ENCODE measurements at regions not wholly inside any gene's neighbourhood (a gene's known extent, or its start where the extent isn't known, plus 50 kb on each side); places are given as distances from the start of the nearest gene placed in this dataset.

DNA sequence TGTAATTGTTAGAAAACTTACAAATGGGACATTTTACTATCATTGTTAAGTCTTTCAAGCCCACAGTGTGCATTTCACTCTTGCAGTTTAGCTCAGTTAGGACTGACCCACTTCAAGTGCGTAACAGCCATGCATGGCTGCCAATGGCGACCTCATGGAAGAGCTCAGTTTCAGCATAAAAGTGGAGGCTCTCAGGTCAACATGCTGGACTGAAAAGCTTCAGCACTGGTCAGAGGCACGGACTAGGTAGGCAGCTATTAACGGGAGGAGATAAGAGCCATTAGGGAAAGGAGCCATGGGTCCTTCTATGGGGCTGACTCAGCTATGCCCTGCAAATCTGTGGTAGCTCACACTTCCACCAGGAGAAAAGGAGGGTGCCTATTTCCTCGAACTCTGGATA lies 101.8 kb downstream of the TTLL2 start:
- H3K27me3 ChIP-seq (ENCODE audit: control insufficient read depth in 1 of 2, insufficient read depth in 1 of 2, low read length in 2 of 2) = no peaks in the 10 kb centered on the region
- no peak overlapping the region for H2AFZ ChIP-seq (ENCODE audit: low read depth, low read length)
- no peaks in the 10 kb centered on the region for H3K4me1 ChIP-seq (ENCODE audit: control insufficient read depth, insufficient read depth, low read depth, low read length)
- peak overlapping the region in 1 of 2 experiments; percentile 28 for H3K14ac ChIP-seq (ENCODE audit: low read length in 2 of 2)
- H3K9ac ChIP-seq (ENCODE audit: low read length) = no peak overlapping the region
- H4K8ac ChIP-seq (ENCODE audit: low read length) = no peak overlapping the region
- H2BK12ac ChIP-seq (ENCODE audit: low read length in 2 of 2) = no peak overlapping the region
- H3K9me3 ChIP-seq (ENCODE audit: control insufficient read depth, low read length) = peaks cover 4% of the 10 kb centered on the region
- no peak overlapping the region for H3K27ac ChIP-seq (ENCODE audit: low read length, poor library complexity, severe bottlenecking)
- no peak overlapping the region for H3K4me2 ChIP-seq (ENCODE audit: low read length, poor library complexity, severe bottlenecking)
- peak overlapping the region in 1 of 2 experiments; percentile 21 for H3K18ac ChIP-seq (ENCODE audit: low read depth in 1 of 2, low read length in 2 of 2)
- no peak overlapping the region for H2BK5ac ChIP-seq (ENCODE audit: low read depth, low read length, poor library complexity, severe bottlenecking)
- no peak overlapping the region for H2BK120ac ChIP-seq (ENCODE audit: low read depth, low read length)
- 41% methylated on average over 4 of the region's 5 CpGs for WGBS
- H4K91ac ChIP-seq (ENCODE audit: low read length) = no peak overlapping the region
- peak; percentile 13 for DNase-seq
- H2BK15ac ChIP-seq (ENCODE audit: low read depth, poor library complexity, severe bottlenecking) = no peak overlapping the region
- H2AK5ac ChIP-seq (ENCODE audit: low read length, severe bottlenecking) = no peak overlapping the region
- H3K4me3 ChIP-seq (ENCODE audit: insufficient read depth in 1 of 2, low read depth in 1 of 2, low read length in 2 of 2) = no peak overlapping the region
- H3K23ac ChIP-seq (ENCODE audit: low read length in 2 of 2) = no peak overlapping the region
- H3K79me1 ChIP-seq (replicated peaks; ENCODE audit: low read length, poor library complexity, severe bottlenecking) = no peaks in the 10 kb centered on the region
- H3K36me3 ChIP-seq (ENCODE audit: control insufficient read depth in 1 of 2, insufficient read depth in 2 of 2, low read depth in 1 of 2, low read length in 2 of 2) = no peaks in the 10 kb centered on the region
- H3K4ac ChIP-seq (ENCODE audit: low read depth in 1 of 2, low read length in 2 of 2) = no peak overlapping the region

GRCh38 chr6:167428664-167429333 lies 103.9 kb downstream of the TTLL2 start:
- Histone ChIP-seq H3K23ac (ENCODE audit: low read length in 2 of 2) (no peak overlapping the region), H2AK5ac (ENCODE audit: low read length, severe bottlenecking) (no peak overlapping the region), H3K4me2 (ENCODE audit: low read length, poor library complexity, severe bottlenecking) (no peak overlapping the region), H3K18ac (ENCODE audit: low read depth in 1 of 2, low read length in 2 of 2) (no peak overlapping the region), H2BK12ac (ENCODE audit: low read length in 2 of 2) (no peak overlapping the region), H2BK15ac (ENCODE audit: low read depth, poor library complexity, severe bottlenecking) (no peak overlapping the region), H2AFZ (ENCODE audit: low read depth, low read length) (no peak overlapping the region), H3K27ac (ENCODE audit: low read length, poor library complexity, severe bottlenecking) (no peak overlapping the region), H3K4me3 (ENCODE audit: insufficient read depth in 1 of 2, low read depth in 1 of 2, low read length in 2 of 2) (no peak overlapping the region), H3K36me3 (ENCODE audit: control insufficient read depth in 1 of 2, insufficient read depth in 2 of 2, low read depth in 1 of 2, low read length in 2 of 2) (no peaks in the 10 kb centered on the region), H2BK5ac (ENCODE audit: low read depth, low read length, poor library complexity, severe bottlenecking) (no peak overlapping the region), H3K14ac (ENCODE audit: low read length in 2 of 2) (no peak overlapping the region), H2BK120ac (ENCODE audit: low read depth, low read length) (no peak overlapping the region), H3K4me1 (ENCODE audit: control insufficient read depth, insufficient read depth, low read depth, low read length) (no peaks in the 10 kb centered on the region), H3K27me3 (ENCODE audit: control insufficient read depth in 1 of 2, insufficient read depth in 1 of 2, low read length in 2 of 2) (no peaks in the 10 kb centered on the region), H4K8ac (ENCODE audit: low read length) (no peak overlapping the region), H3K9me3 (ENCODE audit: control insufficient read depth, low read length) (peaks cover 4% of the 10 kb centered on the region), H3K9ac (ENCODE audit: low read length) (no peak overlapping the region), H3K79me1 (replicated peaks; ENCODE audit: low read length, poor library complexity, severe bottlenecking) (no peaks in the 10 kb centered on the region), H4K91ac (ENCODE audit: low read length) (no peak overlapping the region), H3K4ac (ENCODE audit: low read depth in 1 of 2, low read length in 2 of 2) (no peak overlapping the region)
- no peak for DNase-seq
- WGBS = 93% methylated on average over 4 of the region's 4 CpGs

- Histone ChIP-seq H3K18ac (ENCODE audit: low read depth in 1 of 2, low read length in 2 of 2) (no peak overlapping the region), H3K9ac (ENCODE audit: low read length) (no peak overlapping the region), H3K27me3 (ENCODE audit: control insufficient read depth in 1 of 2, insufficient read depth in 1 of 2, low read length in 2 of 2) (no peaks in the 10 kb centered on the region), H3K4me2 (ENCODE audit: low read length, poor library complexity, severe bottlenecking) (no peak overlapping the region), H2BK15ac (ENCODE audit: low read depth, poor library complexity, severe bottlenecking) (no peak overlapping the region), H2AFZ (ENCODE audit: low read depth, low read length) (no peak overlapping the region), H3K27ac (ENCODE audit: low read length, poor library complexity, severe bottlenecking) (no peak overlapping the region), H2AK5ac (ENCODE audit: low read length, severe bottlenecking) (no peak overlapping the region), H3K4me1 (ENCODE audit: control insufficient read depth, insufficient read depth, low read depth, low read length) (no peaks in the 10 kb centered on the region), H3K4ac (ENCODE audit: low read depth in 1 of 2, low read length in 2 of 2) (no peak overlapping the region), H3K79me1 (replicated peaks; ENCODE audit: low read length, poor library complexity, severe bottlenecking) (no peaks in the 10 kb centered on the region), H2BK5ac (ENCODE audit: low read depth, low read length, poor library complexity, severe bottlenecking) (no peak overlapping the region), H2BK12ac (ENCODE audit: low read length in 2 of 2) (no peak overlapping the region), H4K8ac (ENCODE audit: low read length) (no peak overlapping the region), H3K36me3 (ENCODE audit: control insufficient read depth in 1 of 2, insufficient read depth in 2 of 2, low read depth in 1 of 2, low read length in 2 of 2) (no peaks in the 10 kb centered on the region), H2BK120ac (ENCODE audit: low read depth, low read length) (no peak overlapping the region), H4K91ac (ENCODE audit: low read length) (no peak overlapping the region), H3K4me3 (ENCODE audit: insufficient read depth in 1 of 2, low read depth in 1 of 2, low read length in 2 of 2) (no peak overlapping the region), H3K14ac (ENCODE audit: low read length in 2 of 2) (no peak overlapping the region), H3K9me3 (ENCODE audit: control insufficient read depth, low read length) (peaks cover 4% of the 10 kb centered on the region), H3K23ac (ENCODE audit: low read length in 2 of 2) (no peak overlapping the region)
- 86% methylated on average over 4 of the region's 4 CpGs for WGBS
- DNase-seq = no peak
These were observed 104.5 kb downstream of the TTLL2 start for GRCh38 chr6:167429353-167429752.

DNA sequence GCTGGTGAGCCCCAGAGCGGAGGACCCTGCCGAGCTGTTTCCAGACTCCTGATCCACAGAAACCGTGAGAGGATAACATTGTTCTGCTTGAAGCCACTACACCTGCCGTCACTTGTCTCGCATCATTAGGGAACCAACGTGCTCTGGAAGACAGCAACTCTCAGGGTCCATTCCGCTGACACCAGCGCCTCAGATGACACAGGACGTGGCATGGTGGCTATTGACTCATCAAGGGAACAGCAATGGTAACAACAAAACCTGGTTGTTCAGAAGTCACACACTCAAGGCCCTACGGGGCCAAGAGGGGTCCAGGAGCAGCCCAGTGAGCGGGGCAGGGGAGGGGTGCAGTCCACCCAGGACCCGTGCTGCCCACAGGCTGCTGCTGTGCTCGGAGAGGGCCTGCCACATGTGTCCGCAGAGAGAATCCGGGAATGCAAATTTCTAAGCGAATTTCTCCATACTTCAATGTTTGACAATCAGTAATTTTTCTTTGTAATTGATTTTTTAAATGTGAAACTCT lies 110.4 kb downstream of the TTLL2 start:
- Histone ChIP-seq H3K9me3 (ENCODE audit: control insufficient read depth, low read length) (no peaks in the 10 kb centered on the region), H3K14ac (ENCODE audit: low read length in 2 of 2) (no peak overlapping the region), H3K36me3 (ENCODE audit: control insufficient read depth in 1 of 2, insufficient read depth in 2 of 2, low read depth in 1 of 2, low read length in 2 of 2) (no peaks in the 10 kb centered on the region), H3K79me1 (replicated peaks; ENCODE audit: low read length, poor library complexity, severe bottlenecking) (no peaks in the 10 kb centered on the region), H3K4me2 (ENCODE audit: low read length, poor library complexity, severe bottlenecking) (no peak overlapping the region), H2AFZ (ENCODE audit: low read depth, low read length) (no peak overlapping the region), H3K9ac (ENCODE audit: low read length) (no peak overlapping the region), H3K4me1 (ENCODE audit: control insufficient read depth, insufficient read depth, low read depth, low read length) (no peaks in the 10 kb centered on the region), H3K27ac (ENCODE audit: low read length, poor library complexity, severe bottlenecking) (no peak overlapping the region), H3K4ac (ENCODE audit: low read depth in 1 of 2, low read length in 2 of 2) (no peak overlapping the region), H2AK5ac (ENCODE audit: low read length, severe bottlenecking) (no peak overlapping the region), H2BK15ac (ENCODE audit: low read depth, poor library complexity, severe bottlenecking) (no peak overlapping the region), H3K18ac (ENCODE audit: low read depth in 1 of 2, low read length in 2 of 2) (no peak overlapping the region), H2BK5ac (ENCODE audit: low read depth, low read length, poor library complexity, severe bottlenecking) (no peak overlapping the region), H2BK12ac (ENCODE audit: low read length in 2 of 2) (no peak overlapping the region), H3K23ac (ENCODE audit: low read length in 2 of 2) (no peak overlapping the region), H3K4me3 (ENCODE audit: insufficient read depth in 1 of 2, low read depth in 1 of 2, low read length in 2 of 2) (no peak overlapping the region), H4K8ac (ENCODE audit: low read length) (no peak overlapping the region), H2BK120ac (ENCODE audit: low read depth, low read length) (no peak overlapping the region), H4K91ac (ENCODE audit: low read length) (no peak overlapping the region), H3K27me3 (ENCODE audit: control insufficient read depth in 1 of 2, insufficient read depth in 1 of 2, low read length in 2 of 2) (no peaks in the 10 kb centered on the region)
- no peak for DNase-seq
- WGBS = 89% methylated on average over 12 of the region's 16 CpGs

Data from mesenchymal stem cell (in vitro differentiated cells and primary cell).